IMR-90 (cell line): ENCODE measurements at regions not wholly inside any gene's neighbourhood (a gene's known extent, or its start where the extent isn't known, plus 50 kb on each side); places are given as distances from the start of the nearest gene placed in this dataset.

Experiments used
- ATAC-seq: fragments of 200-7000 bp; cut with Tn5 transposase; 2 replicates; pipeline ENCODE4 v1.9.1; 2020; ENCODE audit warnings: low read depth, mild to moderate bottlenecking, moderate library complexity
- BruUV-seq: library from RNA; stranded (reverse); fragments of 400-500 nt; replicated peaks from 2 replicates; lab custom pipeline; 2021; lab: Mats Ljungman, UMichigan
- CTCF ChIA-PET: fragments of 300-600 bp; formaldehyde crosslinking; extraction: SDS; loops from one replicate; lab custom pipeline; 2021; ENCODE audit warnings: antibody characterized with exemption; lab: Yijun Ruan, JAX
- POLR2A ChIA-PET: fragments of 300-600 bp; sonication (Branson Sonifier 250); formaldehyde crosslinking; loops from one replicate; lab custom pipeline; 2022; ENCODE audit warnings: antibody characterized with exemption; ENCODE audit not compliant: unreplicated experiment; lab: Charles Lee
- DNase-seq: peaks from one replicate; pipeline ENCODE4 v3.0.0; 2013
- H2AFZ ChIP-seq: replicated peaks from 2 replicates; pipeline ENCODE3; 2013; ENCODE audit warnings: low read length, mild to moderate bottlenecking; ENCODE audit not compliant: poor library complexity
- H2AK5ac ChIP-seq: 2 replicates; pipeline ENCODE4 v1.6.1; 2013; ENCODE audit warnings: low read depth, low read length, inconsistent platforms
- H2AK9ac ChIP-seq: replicated peaks from 2 replicates; pipeline ENCODE3; 2013; ENCODE audit warnings: mild to moderate bottlenecking, low read depth, low read length, moderate library complexity; ENCODE audit not compliant: poor library complexity
- H2BK120ac ChIP-seq: 2 replicates; pipeline ENCODE4 v1.6.1; 2013; ENCODE audit warnings: low read depth, low read length, inconsistent platforms
- H2BK15ac ChIP-seq: 3 replicates; pipeline ENCODE4 v1.6.1; 2013; ENCODE audit warnings: low read depth, low read length, inconsistent platforms
- H2BK20ac ChIP-seq: 2 replicates; pipeline ENCODE4 v1.6.1; 2013; ENCODE audit warnings: low read depth, mild to moderate bottlenecking, inconsistent platforms, low read length, moderate library complexity
- H2BK5ac ChIP-seq: 2 replicates; pipeline ENCODE4 v1.6.1; 2013; ENCODE audit warnings: mild to moderate bottlenecking, low read depth, low read length, inconsistent platforms; ENCODE audit not compliant: poor library complexity, severe bottlenecking
- H3K14ac ChIP-seq: replicated peaks from 2 replicates; pipeline ENCODE4 v1.6.1; 2013; ENCODE audit warnings: low read depth, low read length, inconsistent platforms
- H3K18ac ChIP-seq: 2 replicates; pipeline ENCODE4 v1.6.1; 2013; ENCODE audit warnings: low read depth, low read length, control low read depth
- H3K23ac ChIP-seq: 2 replicates; pipeline ENCODE4 v1.6.1; 2013; ENCODE audit warnings: low read depth, low read length, inconsistent platforms
- H3K27ac ChIP-seq: 2 replicates; pipeline ENCODE4 v1.5.1; 2013; ENCODE audit warnings: mild to moderate bottlenecking, control low read depth, low read length; ENCODE audit not compliant: insufficient read depth
- H3K27me3 ChIP-seq: 2 replicates; pipeline ENCODE4 v1.6.1; 2013; ENCODE audit warnings: low read length; ENCODE audit not compliant: control insufficient read depth, insufficient read depth
- H3K36me3 ChIP-seq: 2 replicates; pipeline ENCODE4 v1.6.1; 2013; ENCODE audit warnings: low read length, mixed read lengths; ENCODE audit not compliant: control insufficient read depth, insufficient read depth
- H3K4ac ChIP-seq: 2 replicates; pipeline ENCODE4 v1.6.1; 2013; ENCODE audit warnings: low read depth, low read length, inconsistent platforms
- H3K4me1 ChIP-seq: 2 replicates; pipeline ENCODE4 v1.6.1; 2013; ENCODE audit warnings: low read length, mixed read lengths; ENCODE audit not compliant: control insufficient read depth, insufficient read depth
- H3K4me2 ChIP-seq: 2 replicates; pipeline ENCODE4 v1.6.1; 2013; ENCODE audit warnings: low read depth, mild to moderate bottlenecking, control low read depth, low read length, moderate library complexity
- H3K4me3 ChIP-seq: 2 replicates; pipeline ENCODE4 v1.5.1; 2013; ENCODE audit warnings: low read depth, mild to moderate bottlenecking, control low read depth, low read length, moderate library complexity; ENCODE audit not compliant: insufficient read depth
- H3K56ac ChIP-seq: 2 replicates; pipeline ENCODE4 v1.6.1; 2013; ENCODE audit warnings: low read length, inconsistent platforms; ENCODE audit not compliant: insufficient read depth; ENCODE audit errors: extremely low read depth
- H3K79me1 ChIP-seq, 2 experiments: 2 replicates each; pipeline ENCODE4 v1.6.1; 2013; ENCODE audit warnings: low read length in 2 of 2, inconsistent platforms in 1 of 2, low read depth in 1 of 2
- H3K9ac ChIP-seq: 2 replicates; pipeline ENCODE4 v1.6.1; 2013; ENCODE audit warnings: low read depth, low read length, control low read depth
- H3K9me1 ChIP-seq: 2 replicates; pipeline ENCODE4 v1.6.1; 2013; ENCODE audit warnings: low read length, inconsistent platforms; ENCODE audit not compliant: insufficient read depth
- H3K9me3 ChIP-seq: 2 replicates; pipeline ENCODE4 v1.6.1; 2013; ENCODE audit warnings: low read length; ENCODE audit not compliant: control insufficient read depth, insufficient read depth
- H4K20me1 ChIP-seq: 2 replicates; pipeline ENCODE4 v1.6.1; 2013; ENCODE audit warnings: low read length, inconsistent platforms; ENCODE audit not compliant: insufficient read depth
- H4K5ac ChIP-seq: 2 replicates; pipeline ENCODE4 v1.6.1; 2013; ENCODE audit warnings: mild to moderate bottlenecking, low read depth, low read length, control low read depth
- H4K8ac ChIP-seq, 2 experiments: 2 replicates each; pipeline ENCODE4 v1.6.1; 2013; ENCODE audit warnings: low read depth in 2 of 2, low read length in 2 of 2, control low read depth in 1 of 2, inconsistent platforms in 1 of 2
- H4K91ac ChIP-seq: 2 replicates; pipeline ENCODE4 v1.6.1; 2013; ENCODE audit warnings: low read depth, low read length, inconsistent platforms; ENCODE audit not compliant: insufficient read depth
- BHLHE40 ChIP-seq: fragments of 150-350 bp; IDR thresholded peaks from 2 replicates; pipeline ENCODE4 v1.6.1; 2016; ENCODE audit warnings: mild to moderate bottlenecking, low read depth, low read length
- CEBPB ChIP-seq: IDR thresholded peaks from 2 replicates; pipeline ENCODE4 v1.6.1; 2012; ENCODE audit warnings: low read depth, low read length, improper control_type of control experiment
- FOS ChIP-seq: fragments of 150-350 bp; IDR thresholded peaks from 2 replicates; pipeline ENCODE4 v1.6.1; 2016; ENCODE audit warnings: low read depth, low read length
- MAZ ChIP-seq: IDR thresholded peaks from 2 replicates; pipeline ENCODE4 v1.6.1; 2012; ENCODE audit warnings: low read depth, mild to moderate bottlenecking, low read length, improper control_type of control experiment, moderate library complexity, borderline replicate concordance
- MXI1 ChIP-seq: IDR thresholded peaks from 2 replicates; pipeline ENCODE4 v1.6.1; 2012; ENCODE audit warnings: low read depth, mild to moderate bottlenecking, low read length, moderate library complexity, borderline replicate concordance
- POLR2A ChIP-seq: IDR thresholded peaks from 2 replicates; pipeline ENCODE4 v1.6.1; 2012; ENCODE audit warnings: mild to moderate bottlenecking, low read depth, low read length
- RAD21 ChIP-seq: IDR thresholded peaks from 2 replicates; pipeline ENCODE4 v1.6.1; 2012; ENCODE audit warnings: low read length, improper control_type of control experiment
- RCOR1 ChIP-seq: IDR thresholded peaks from 2 replicates; pipeline ENCODE4 v1.6.1; 2012; ENCODE audit warnings: mild to moderate bottlenecking, low read length, improper control_type of control experiment; ENCODE audit not compliant: insufficient replicate concordance
- RFX5 ChIP-seq: IDR thresholded peaks from 2 replicates; pipeline ENCODE4 v1.8.0; 2012; ENCODE audit warnings: low read depth, mild to moderate bottlenecking, low read length, moderate library complexity
- WGBS, 2 experiments: methylation state at CpG; one replicate each; pipeline versions ENCODE4 v1.1.5 to v1.1.7; 2013; ENCODE audit warnings: missing lambda C conversion rate in 2 of 2; ENCODE audit not compliant: insufficient read length in 1 of 2; ENCODE audit errors: extremely low coverage in 2 of 2; 5-methylcytosine and 5-hydroxymethylcytosine counted together
- dilution Hi-C: fragments of 300-500 bp; cut with HindIII; formaldehyde crosslinking; loops from one replicate; pipeline ENCODE4 v1.14.3; 2018; ENCODE audit warnings: low sequenced_read_pairs; ENCODE audit not compliant: unreplicated experiment
- in situ Hi-C: fragments of 300-500 bp; cut with MboI; formaldehyde crosslinking; loops from 3 replicates; pipeline ENCODE4 v1.14.3; 2019; ENCODE audit warnings: low sequenced_read_pairs, inconsistent platforms, mixed read lengths
- intact Hi-C: fragments of 100-400 bp; cut with micrococcal nuclease; formaldehyde crosslinking; loops from 2 replicates; pipeline ENCODE4 v1.10.0; 2022
- TF ChIP-seq, protein P1 (sequence below): fragments of 150-350 bp; IDR thresholded peaks from 2 replicates; pipeline ENCODE4 v1.6.1; 2016; ENCODE audit warnings: low read depth, mild to moderate bottlenecking, low read length, moderate library complexity, borderline replicate concordance

DNA sequence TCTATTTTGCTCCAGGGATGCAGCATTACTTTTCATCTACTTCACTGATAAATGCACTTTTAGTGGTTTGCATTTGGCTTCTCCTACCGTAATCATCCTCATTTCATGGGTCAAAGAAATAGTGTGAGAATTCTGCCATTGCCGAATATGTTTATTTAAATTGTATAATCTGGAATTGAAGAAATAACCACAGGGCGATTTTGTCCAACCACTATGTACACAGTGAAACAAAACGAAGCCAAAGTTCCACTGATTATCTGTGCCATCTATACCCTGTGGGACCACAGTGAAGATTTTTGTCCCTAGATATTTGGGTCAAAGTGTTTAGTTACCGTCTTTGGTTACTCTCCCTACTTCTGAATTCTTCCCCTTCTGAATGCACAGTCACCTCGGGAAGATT, 888.6 kb upstream of the NRXN1 start:
- no CpG with 5 or more reads among the region's 6 CpGs for WGBS, 2 experiments
- DNase-seq (no peak), ATAC-seq (no peak)
- Histone ChIP-seq H2AFZ (no peak overlapping the region), H2BK15ac (no peak overlapping the region), H3K27ac (no peak overlapping the region), H3K9ac (no peak overlapping the region), H4K8ac (no peak overlapping the region), H3K4me1 (no peaks in the 10 kb centered on the region), H2AK5ac (no peak overlapping the region), H3K4me2 (no peak overlapping the region), H3K23ac (no peak overlapping the region), H2BK5ac (no peak overlapping the region), H2BK120ac (no peak overlapping the region), H3K9me1 (no peaks in the 10 kb centered on the region), H3K4ac (no peak overlapping the region), H2AK9ac (no peak overlapping the region), H3K18ac (no peak overlapping the region), H3K14ac (no peak overlapping the region), H3K79me1 (no peaks in the 10 kb centered on the region), H4K5ac (no peak overlapping the region), H3K27me3 (no peaks in the 10 kb centered on the region), H3K36me3 (no peaks in the 10 kb centered on the region), H3K9me3 (peaks cover 7% of the 10 kb centered on the region), H4K91ac (no peak overlapping the region), H2BK20ac (no peak overlapping the region), H3K56ac (no peak overlapping the region), H4K20me1 (no peaks in the 10 kb centered on the region), H3K4me3 (no peak overlapping the region)
- intact Hi-C loops (no loop called here), dilution Hi-C loops (no loop called here), in situ Hi-C loops (no loop called here)
- TF ChIP-seq, protein P1, sequence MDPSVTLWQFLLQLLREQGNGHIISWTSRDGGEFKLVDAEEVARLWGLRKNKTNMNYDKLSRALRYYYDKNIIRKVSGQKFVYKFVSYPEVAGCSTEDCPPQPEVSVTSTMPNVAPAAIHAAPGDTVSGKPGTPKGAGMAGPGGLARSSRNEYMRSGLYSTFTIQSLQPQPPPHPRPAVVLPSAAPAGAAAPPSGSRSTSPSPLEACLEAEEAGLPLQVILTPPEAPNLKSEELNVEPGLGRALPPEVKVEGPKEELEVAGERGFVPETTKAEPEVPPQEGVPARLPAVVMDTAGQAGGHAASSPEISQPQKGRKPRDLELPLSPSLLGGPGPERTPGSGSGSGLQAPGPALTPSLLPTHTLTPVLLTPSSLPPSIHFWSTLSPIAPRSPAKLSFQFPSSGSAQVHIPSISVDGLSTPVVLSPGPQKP: no peak
- TF ChIP-seq POLR2A (no peak), RCOR1 (no peak), RAD21 (no peak), BHLHE40 (no peak), CEBPB (no peak), MXI1 (no peak), MAZ (no peak), FOS (no peak), RFX5 (no peak)
- ChIA-PET POLR2A (no interaction called here), CTCF (no interaction called here)
- no TSS peak for BruUV-seq
